Tibial nerve (tissue), 4 donors: ENCODE measurements at regions not wholly inside any gene's neighbourhood (a gene's known extent, or its start where the extent isn't known, plus 50 kb on each side); places are given as distances from the start of the nearest gene placed in this dataset.

ENCODE experiments used
- DNase-seq, 2 donors: peaks; one replicate each; pipeline ENCODE4 v3.0.0-alpha.2; 2019; ENCODE audit warnings: low spot score in 2 of 2
- H3K27ac ChIP-seq, 4 donors: fragments of 200-600 bp; sonication (generic) in 3 of 4; one replicate each; pipeline ENCODE4 v1.5.1; 2017 to 2019; ENCODE audit warnings: mild to moderate bottlenecking in 1 of 4
- H3K27me3 ChIP-seq, 2 donors: fragments of 200-600 bp; sonication (generic) in 1 of 2; one replicate each; pipeline versions ENCODE4 v1.5.1 to v1.6.0; 2017 to 2019
- H3K36me3 ChIP-seq, 3 donors: fragments of 200-600 bp; sonication (generic); one replicate each; pipeline ENCODE4 v1.5.1; 2018 to 2019
- H3K4me1 ChIP-seq, 4 donors: fragments of 200-600 bp; sonication (generic) in 3 of 4; one replicate each; pipeline ENCODE4 v1.5.1; 2017 to 2019
- H3K4me3 ChIP-seq, 4 donors: fragments of 200-600 bp; sonication (generic) in 3 of 4; one replicate each; pipeline ENCODE4 v1.5.1; 2017 to 2019; ENCODE audit warnings: mild to moderate bottlenecking in 1 of 4, moderate library complexity in 1 of 4
- H3K9me3 ChIP-seq, 4 donors: fragments of 200-600 bp; sonication (generic) in 3 of 4; one replicate each; pipeline ENCODE4 v1.5.1; 2017 to 2019
- CTCF ChIP-seq, 5 experiments: fragments of 200-600 bp in 3 of 5; fragments of 450-650 bp in 2 of 5; sonication (generic) in 3 of 5; IDR thresholded peaks; one replicate each; pipeline ENCODE4 v1.5.1; 2016 to 2019; ENCODE audit warnings: antibody characterized with exemption in 5 of 5, mild to moderate bottlenecking in 3 of 5, moderate library complexity in 2 of 5
- EP300 ChIP-seq, 2 donors: sonication (generic); formaldehyde crosslinking; IDR thresholded peaks; one replicate each; pipeline ENCODE4 v1.6.1; 2017; ENCODE audit warnings: antibody characterized with exemption in 2 of 2, mild to moderate bottlenecking in 1 of 2
- POLR2A ChIP-seq, 2 donors: fragments of 450-650 bp; IDR thresholded peaks; one replicate each; pipeline ENCODE4 v1.6.1; 2017; ENCODE audit warnings: antibody characterized with exemption in 2 of 2, mild to moderate bottlenecking in 2 of 2, moderate library complexity in 2 of 2
- WGBS, 2 donors: methylation state at CpG; one replicate each; pipeline ENCODE4 v1.1.5; 2018; 5-methylcytosine and 5-hydroxymethylcytosine counted together

- Histone ChIP-seq H3K4me3 (no peak overlapping the region), H3K4me1 (peaks cover 0 to 17% (median 8%) of the 10 kb centered on the region in 4 donors), H3K9me3 (no peaks in the 10 kb centered on the region), H3K27ac (no peak overlapping the region), H3K27me3 (no peaks in the 10 kb centered on the region), H3K36me3 (no peaks in the 10 kb centered on the region)
- WGBS, 2 donors: 78 to 87% methylated on average over 6 of the region's 6 CpGs
- TF ChIP-seq POLR2A (IDR thresholded peaks at IDR 0.05) (no peak), CTCF (IDR thresholded peaks at IDR 0.05) (no peak), EP300 (IDR thresholded peaks at IDR 0.05) (no peak)
- no peak for DNase-seq
Measured at GRCh38 chr2:105677901-105678300, 66.8 kb upstream of the NCK2 start.

- DNase-seq: no peak
- no peaks in the 10 kb centered on the region for H3K36me3 ChIP-seq
- H3K4me1 ChIP-seq: peaks cover 0 to 12% (median 4%) of the 10 kb centered on the region in 4 donors
- no peaks in the 10 kb centered on the region for H3K27me3 ChIP-seq
- no peak overlapping the region for H3K27ac ChIP-seq
- WGBS, 2 donors: 45 to 50% methylated on average over 4 of the region's 4 CpGs
- no peak for TF ChIP-seq CTCF (IDR thresholded peaks at IDR 0.05)
- no peak for TF ChIP-seq POLR2A (IDR thresholded peaks at IDR 0.05)
- no peak for TF ChIP-seq EP300 (IDR thresholded peaks at IDR 0.05)
- H3K9me3 ChIP-seq: no peaks in the 10 kb centered on the region
- H3K4me3 ChIP-seq: no peak overlapping the region
Measured at GRCh38 chr2:105675841-105676240, 68.9 kb upstream of the NCK2 start.

GRCh38 chr2:105674859-105675541 is 69.7 kb upstream of the NCK2 start:
- H3K36me3 ChIP-seq: no peaks in the 10 kb centered on the region
- no peaks in the 10 kb centered on the region for H3K9me3 ChIP-seq
- WGBS, 2 donors: 63 to 71% methylated on average over 10 of the region's 10 CpGs
- no peak overlapping the region for H3K4me3 ChIP-seq
- TF ChIP-seq EP300 (IDR thresholded peaks at IDR 0.05): no peak
- no peak overlapping the region for H3K27ac ChIP-seq
- DNase-seq: no peak
- no peaks in the 10 kb centered on the region for H3K27me3 ChIP-seq
- peaks cover 0 to 12% (median 4%) of the 10 kb centered on the region in 4 donors for H3K4me1 ChIP-seq

GRCh38 chr2:105674401-105674800 is 70.3 kb upstream of the NCK2 start:
- no peak overlapping the region for H3K27ac ChIP-seq
- TF ChIP-seq CTCF (IDR thresholded peaks at IDR 0.05) (no peak), EP300 (IDR thresholded peaks at IDR 0.05) (no peak), POLR2A (IDR thresholded peaks at IDR 0.05) (no peak)
- DNase-seq: no peak
- H3K36me3 ChIP-seq: no peaks in the 10 kb centered on the region
- H3K27me3 ChIP-seq: no peaks in the 10 kb centered on the region
- H3K9me3 ChIP-seq: no peaks in the 10 kb centered on the region
- 39 to 46% methylated on average over 7 of the region's 7 CpGs for WGBS, 2 donors
- H3K4me1 ChIP-seq: peaks cover 0 to 12% (median 4%) of the 10 kb centered on the region in 4 donors
- no peak overlapping the region for H3K4me3 ChIP-seq

GRCh38 chr2:105671156-105671555 is 73.6 kb upstream of the NCK2 start:
- H3K4me3 ChIP-seq: no peak overlapping the region
- H3K4me1 ChIP-seq: peaks cover 0 to 12% (median 4%) of the 10 kb centered on the region in 4 donors
- no peaks in the 10 kb centered on the region for H3K36me3 ChIP-seq
- no peak overlapping the region for H3K27ac ChIP-seq
- no peak for DNase-seq
- TF ChIP-seq POLR2A (IDR thresholded peaks at IDR 0.05): no peak
- TF ChIP-seq EP300 (IDR thresholded peaks at IDR 0.05): no peak
- no peak for TF ChIP-seq CTCF (IDR thresholded peaks at IDR 0.05)
- H3K9me3 ChIP-seq: peaks cover 0 to 21% (median 0%) of the 10 kb centered on the region in 4 donors
- 78 to 85% methylated on average over 8 of the region's 8 CpGs for WGBS, 2 donors
- no peaks in the 10 kb centered on the region for H3K27me3 ChIP-seq
